G401.6 (cell line): ENCODE measurements at regions not wholly inside any gene's neighbourhood (a gene's known extent, or its start where the extent isn't known, plus 50 kb on each side); places are given as distances from the start of the nearest gene placed in this dataset.

Experiments used
- FAIRE-seq: peaks from 2 replicates; lab custom pipeline; 2012; peaks lifted over from hg19 to GRCh38; lab: Jason Lieb, UNC

DNA sequence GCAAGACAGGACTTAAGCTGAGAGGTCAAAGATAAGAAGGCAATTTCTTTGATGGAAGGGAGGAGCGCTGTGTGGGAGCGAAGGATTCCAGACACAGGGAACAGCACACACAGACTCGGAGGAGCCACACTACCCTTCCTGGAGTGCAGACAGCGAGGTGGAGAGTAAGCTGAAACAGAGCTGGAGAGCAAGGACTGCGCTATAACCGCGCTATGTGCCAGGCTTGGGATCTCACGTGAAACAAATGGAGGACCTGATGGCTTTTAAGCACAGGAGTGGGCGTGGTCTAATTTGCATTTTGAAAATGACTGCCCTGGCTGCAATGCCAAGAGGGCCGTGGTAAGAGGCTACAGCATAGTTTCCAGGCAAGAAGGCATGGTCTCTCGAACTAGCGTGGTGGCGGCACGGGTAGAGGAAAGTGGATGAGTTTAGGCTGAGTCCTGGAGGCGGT lies 113.9 kb upstream of the SORBS2 start:
- no peak for FAIRE-seq

DNA sequence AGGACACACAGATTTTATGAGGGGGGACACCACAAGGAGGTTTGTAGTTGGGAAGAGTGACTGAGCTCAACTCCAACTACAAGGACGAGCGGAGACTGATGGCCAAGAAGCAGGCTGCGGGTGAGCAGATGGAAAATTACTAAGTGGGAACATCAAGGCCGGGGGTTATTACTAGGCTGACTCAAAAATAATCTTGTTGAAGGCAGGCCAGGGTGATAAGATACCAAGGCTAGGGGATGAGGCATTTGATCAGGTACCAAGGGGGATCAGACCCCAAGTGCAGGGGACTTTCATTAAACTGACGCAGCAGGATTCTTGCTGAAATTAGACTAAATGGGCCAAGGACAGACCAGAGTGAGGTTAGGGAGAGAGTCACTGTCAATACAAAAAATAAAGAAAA lies 119.4 kb upstream of the SORBS2 start:
- FAIRE-seq: no peak

DNA sequence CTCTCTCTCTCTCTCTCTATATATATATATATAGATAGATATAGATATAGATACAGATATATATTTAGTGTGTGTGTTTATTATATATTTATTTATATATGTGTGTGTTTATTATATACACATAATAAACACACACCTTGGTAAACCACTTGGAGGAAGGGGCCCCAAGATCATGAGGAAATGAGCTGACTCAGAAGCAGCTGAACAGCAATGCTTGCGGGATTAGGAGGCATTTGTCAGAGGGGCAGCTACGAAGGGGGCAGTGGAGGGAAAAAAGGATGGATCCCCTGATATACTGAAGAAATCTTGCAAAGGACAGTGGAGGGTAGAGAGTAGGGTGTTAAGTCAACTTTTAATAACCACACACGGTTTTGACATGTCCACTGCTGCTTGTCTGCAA lies 120.0 kb upstream of the SORBS2 start:
- no peak for FAIRE-seq

DNA sequence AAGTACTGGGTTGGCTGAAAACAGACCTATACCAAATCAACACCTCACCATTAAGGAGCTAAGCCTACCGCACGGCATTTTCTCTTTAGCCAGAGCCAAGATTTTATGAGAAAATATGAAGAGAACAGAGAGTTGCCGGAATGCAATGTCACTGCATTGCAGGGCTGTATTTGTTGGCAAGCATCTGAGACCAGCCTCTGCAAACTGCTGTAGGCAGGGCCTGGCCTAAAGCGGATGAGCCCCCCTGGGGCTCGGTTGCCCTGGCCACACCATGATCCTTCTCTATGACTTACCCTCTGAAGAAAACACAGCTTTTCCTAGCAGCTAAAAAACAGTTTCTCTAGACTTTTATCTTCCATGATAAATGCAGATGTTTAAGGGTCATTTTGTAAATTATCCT lies 120.5 kb upstream of the SORBS2 start:
- FAIRE-seq: no peak

DNA sequence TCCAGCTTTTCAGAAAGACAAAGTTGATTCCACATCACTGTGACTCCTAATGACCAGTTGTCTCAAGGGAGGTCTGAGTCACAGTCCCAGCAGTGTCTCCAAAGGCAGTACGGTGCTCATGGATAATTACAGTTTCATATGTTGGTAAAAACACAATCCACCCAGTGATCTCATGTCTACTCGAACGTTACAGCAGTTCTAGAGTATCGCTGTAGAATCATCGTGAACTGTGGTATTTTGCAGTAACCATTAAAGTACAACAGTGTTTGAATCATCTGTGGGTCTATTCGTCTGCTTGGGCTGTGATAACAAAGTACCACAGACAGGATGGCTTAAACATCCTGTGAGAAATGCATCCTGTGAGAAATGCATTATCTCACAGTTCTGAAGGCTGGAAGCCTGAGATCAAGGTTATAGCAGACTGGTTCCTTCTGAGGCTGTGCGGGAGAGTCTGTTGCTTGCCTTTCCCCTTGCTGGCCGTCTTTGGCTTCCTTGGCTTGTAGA lies 121.1 kb upstream of the SORBS2 start:
- FAIRE-seq: no peak

DNA sequence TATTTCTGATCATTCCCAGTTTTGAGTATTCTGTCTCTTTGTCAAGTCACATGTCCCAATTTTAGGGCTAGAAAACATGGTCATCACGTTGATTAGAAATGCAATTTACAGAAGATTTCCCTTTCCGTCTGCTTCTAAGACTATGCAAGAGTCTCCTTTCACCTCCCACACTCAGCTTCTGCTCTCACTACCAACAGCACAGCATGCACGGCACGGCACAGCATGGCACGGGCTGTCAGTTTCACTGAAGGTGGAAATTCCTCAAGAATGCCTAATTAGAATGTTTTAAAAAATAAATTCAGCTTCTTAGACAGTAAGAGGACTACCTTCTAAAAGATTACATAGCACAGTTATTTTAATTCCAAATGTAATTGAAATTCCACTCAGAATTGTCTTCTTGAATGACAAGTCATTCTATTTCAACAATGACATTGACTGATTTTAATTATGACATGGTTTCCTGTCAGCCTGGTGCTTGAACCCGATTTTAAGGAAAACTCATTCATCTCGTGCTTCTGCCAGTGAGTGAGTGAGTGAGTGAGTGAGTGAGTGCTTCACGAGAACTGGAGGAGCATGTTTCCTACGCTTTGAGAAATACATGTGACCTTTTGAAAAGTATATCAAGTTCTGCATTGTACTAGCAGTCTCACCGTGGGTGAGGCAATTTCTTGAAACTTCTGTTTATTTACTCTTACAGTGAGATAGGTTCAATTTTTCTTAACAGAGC lies 124.8 kb upstream of the SORBS2 start:
- no peak for FAIRE-seq

DNA sequence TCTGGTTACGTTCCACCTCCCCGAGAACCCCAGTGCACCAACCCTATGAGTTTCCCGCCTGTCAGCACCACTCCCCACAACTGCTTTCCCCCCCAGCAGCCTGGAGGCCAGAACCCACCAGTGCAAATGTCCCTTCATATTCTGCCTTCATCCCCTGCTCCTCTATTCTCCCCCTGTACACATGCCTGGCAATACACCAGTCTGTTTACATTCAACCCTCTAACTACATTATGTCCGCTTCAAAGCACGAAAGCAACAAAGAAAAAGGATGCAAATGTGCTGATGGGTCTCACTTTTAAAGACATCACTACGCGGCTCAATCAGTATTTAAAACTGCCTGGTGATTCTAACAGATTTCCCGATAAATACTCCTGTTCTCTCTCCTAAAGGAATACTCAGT lies 126.7 kb upstream of the SORBS2 start:
- no peak for FAIRE-seq

DNA sequence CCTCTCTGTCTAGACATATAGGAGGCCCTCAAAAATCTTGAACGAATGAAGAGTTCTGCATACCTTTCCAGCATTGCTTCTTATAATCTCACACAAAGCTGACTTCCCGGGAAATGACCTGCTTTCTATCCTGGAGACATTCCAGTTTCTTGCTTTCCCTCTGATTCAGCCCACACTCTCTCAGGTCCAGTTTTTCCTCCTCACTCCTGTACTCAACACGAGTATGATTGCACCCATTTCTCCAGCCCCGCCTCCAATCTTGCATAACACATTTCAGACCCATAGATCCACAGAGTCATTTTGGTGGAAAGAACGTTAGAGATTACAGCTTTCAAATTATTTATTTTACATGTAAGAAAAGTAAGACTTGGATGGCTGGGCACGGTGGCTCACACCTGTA lies 127.5 kb upstream of the TLR3 start:
- no peak for FAIRE-seq

DNA sequence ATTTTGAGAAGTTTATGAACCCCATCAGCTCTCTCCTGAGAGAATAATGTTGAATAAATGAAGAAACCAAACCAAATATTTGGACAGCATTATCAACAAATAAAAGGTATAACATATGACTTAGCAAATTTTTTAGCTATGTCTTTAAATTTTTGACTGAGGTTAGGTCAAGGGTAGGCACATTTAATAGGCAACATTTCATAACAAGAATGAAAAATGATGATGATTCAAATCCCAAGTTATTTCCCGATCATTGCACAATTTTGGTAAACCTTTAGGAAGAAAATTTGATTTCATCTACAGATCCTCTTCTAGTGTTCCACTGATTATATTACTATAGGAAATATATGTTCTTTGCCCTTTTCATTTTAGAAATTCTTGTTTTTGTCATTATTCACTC lies 123.7 kb upstream of the TLR3 start:
- FAIRE-seq: no peak

DNA sequence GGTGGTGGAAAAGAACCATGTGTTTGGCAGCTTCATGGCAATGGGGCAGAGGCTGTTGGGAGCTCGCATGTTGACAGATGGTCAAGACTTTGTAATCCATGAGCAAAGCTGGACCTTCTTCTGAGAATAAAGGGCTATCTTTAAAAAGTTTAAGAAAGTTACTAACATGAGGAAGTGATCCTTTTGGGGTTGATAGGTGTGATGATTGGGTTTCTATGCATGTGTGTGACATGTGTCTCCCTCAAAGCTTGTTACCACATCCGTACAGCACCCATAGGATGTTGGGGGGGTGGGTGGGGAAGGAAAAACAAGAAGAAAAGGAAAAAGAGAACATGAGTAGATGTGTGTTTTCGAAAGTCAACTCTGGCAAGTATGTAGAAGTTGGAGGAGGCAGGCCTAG lies 123.0 kb upstream of the TLR3 start:
- no peak for FAIRE-seq

DNA sequence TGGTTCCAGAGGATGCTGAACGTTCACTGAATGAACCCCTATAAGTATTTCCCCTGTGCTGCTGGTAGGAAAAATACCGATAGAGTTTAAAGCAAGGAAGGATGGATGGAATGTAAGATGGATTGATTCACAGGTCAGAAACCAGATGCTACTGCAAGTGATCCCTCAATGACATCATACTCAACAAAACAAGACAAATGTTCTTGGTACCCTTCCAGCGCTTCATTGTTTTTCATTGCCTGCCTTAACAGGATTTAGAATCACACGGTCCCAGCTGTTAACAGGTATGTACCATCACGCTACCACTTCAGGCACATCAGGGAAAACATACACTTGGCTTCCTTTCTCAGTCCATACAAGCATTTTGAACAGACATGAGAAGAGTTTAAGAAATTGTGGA lies 118.1 kb upstream of the TLR3 start:
- no peak for FAIRE-seq

DNA sequence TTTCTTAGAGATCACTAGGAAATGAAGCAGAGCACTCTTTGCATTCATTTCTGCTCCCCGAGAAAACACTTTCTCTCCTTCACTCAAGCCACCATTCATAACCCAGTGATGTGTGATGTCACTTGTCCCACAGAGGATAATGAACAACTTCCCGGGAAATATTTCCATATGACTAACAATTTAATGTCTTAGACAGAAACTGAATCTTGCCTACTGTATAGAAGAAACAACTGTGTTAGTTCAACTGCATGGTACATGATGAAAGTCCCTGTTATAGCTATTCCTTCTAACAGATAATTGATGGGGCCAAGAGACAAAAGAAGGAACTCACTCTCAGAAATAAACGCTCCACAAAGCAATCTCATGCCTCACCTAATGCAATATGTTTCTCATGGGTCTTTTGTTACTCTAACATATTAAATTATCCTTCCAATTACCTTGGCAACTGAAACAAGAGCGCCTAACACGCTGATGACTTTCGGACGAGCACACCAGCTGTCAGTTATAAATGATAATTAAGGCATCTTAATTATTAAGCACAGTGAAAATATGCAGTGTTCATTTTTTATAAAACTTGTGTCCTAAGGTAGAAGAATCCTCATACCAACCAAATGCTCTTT lies 113.7 kb upstream of the TLR3 start:
- FAIRE-seq: no peak

DNA sequence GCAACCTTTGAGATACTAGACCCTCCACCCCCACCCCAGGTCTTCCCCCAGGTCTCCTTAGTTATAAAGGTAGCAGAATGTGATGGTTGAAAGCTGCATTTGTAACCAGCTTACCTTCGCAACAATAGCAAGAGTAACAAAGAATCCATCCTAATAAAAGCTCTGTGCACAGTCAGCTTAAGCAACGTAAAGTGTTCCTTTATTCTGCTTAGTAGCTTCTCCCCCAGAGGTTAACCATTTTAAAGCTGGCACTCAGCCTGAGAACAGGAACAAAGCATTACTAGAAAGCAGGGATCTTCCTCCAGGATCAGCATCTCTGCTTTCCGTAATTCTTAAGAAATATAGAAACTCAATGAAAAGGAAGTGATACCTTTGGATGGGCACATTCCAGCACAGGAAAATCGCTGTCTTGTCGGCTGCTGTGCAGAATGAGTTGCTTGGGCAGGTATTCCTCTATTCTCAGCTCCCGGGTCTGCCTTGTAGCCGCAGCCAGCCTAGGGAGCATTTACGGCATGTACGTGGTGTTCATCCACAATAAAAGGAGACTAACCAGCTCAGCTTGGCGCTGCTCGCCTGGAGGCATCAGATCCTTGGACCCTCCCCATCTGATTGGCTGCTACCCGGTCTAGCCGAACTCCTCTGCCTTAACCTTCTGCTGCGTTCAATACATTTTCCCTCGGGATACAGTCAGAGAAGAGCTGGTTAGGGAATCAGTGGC lies 113.0 kb upstream of the TLR3 start:
- no peak for FAIRE-seq

DNA sequence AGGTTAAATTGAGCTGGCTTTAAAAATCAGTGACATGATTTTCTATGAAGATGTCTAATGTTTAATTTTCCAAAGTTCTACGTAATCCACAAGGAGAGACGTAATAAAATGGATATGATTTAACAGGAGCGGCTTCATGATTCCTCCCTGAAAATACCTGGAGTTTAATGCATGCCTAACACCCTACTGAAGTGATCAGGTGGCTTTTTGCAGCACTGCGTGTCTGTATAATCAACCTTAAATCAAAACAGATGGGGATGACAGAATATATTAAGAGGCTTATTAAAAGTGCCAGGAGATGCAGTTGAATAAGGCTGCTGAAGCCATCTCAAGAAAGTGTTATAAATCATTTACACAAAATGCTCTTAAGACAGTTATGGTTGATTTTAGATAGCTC lies 112.4 kb upstream of the TLR3 start:
- FAIRE-seq: no peak

DNA sequence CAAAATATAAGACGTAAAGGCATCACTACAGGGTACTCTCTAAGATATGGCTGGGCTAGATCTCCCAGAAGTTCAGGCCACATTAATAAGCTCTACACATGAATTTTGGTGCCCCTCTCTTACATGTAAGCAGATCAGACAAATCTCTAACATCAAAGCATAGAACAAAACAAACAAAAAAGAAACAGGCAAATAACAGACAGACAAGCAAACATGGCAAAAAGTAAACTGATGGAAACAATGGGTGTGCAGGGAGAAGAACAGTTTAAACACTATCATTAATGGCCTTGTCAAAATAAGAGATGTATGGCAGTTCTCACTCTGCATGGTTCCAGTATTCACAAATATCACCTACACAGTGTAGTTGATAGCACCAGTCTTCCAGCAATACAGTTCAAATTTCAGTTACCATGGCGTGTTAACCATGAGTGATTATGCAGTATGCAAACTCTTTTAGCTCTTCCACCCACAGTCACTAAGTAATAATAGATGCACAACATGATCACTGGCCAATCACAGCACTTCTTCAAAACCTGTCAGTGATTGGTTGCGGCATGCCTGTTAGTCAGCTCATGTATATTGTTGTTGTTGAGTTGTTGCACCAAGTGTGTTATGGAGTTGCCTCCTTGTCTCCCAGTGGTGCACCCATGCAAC lies 110.7 kb upstream of the TLR3 start:
- FAIRE-seq: no peak

DNA sequence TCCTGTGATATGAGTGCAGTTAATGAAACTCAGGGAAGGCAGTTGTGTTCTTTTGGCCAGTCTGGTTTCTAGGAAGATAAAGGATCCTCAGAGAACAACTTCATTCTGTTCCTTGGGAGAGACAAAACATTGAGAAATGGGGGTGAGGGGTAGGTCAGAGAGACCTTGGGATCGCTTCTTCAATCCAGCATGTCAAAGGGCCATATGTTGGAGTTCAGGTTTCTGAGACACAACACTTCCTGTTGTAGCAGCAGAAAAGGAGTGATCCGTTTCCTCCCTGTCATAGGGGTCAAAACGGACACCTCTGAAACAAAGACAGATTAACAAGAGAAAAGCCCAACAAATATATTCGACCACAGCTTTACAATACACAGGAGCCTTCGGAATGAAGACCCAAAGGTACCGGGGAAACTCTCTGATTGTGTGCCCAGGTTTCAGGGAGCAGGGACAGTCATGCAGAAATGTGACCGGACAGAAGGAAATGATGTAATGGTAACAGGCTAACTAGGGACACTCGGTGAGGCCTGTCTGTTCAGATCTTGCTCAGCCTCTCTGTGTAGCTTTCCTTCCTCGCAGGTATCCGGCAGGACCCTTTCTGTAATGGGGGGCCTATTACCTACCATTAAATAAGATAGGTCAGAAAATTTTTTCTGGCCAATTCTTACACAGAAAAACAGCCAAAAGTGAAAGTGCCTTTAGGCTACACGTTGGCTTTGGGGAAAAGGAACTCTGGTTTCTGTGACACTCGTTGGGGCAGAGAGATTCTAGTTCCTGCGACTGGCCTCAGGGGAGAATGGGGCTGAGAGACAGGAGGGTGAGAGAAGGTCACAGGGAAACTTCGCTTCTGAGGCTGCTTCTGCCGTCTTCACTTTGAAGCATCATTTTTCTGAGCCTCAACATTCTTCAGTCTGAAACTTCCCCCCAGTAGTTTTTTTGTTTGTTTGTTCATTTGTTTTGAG lies 103.3 kb upstream of the TLR3 start:
- FAIRE-seq: no peak

DNA sequence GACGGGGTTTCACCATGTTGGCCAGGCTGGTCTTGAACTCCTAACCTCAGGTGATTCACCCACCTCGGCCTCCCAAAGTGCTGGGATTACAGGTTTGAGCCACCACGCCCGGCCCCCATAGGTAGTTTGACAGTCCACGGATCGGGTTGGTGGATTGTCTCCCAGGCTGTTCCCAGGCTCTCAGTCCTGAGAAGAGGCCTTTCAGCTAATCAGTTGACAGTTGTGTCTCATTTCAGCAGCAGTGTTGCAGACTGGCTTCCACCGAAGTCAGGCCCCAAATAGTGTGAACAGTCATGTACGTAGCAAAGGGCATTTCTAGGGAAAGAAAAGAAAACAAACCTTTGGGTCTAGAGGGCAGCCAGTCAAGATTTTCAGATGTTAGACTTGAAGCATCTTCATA lies 102.4 kb upstream of the TLR3 start:
- FAIRE-seq: no peak

DNA sequence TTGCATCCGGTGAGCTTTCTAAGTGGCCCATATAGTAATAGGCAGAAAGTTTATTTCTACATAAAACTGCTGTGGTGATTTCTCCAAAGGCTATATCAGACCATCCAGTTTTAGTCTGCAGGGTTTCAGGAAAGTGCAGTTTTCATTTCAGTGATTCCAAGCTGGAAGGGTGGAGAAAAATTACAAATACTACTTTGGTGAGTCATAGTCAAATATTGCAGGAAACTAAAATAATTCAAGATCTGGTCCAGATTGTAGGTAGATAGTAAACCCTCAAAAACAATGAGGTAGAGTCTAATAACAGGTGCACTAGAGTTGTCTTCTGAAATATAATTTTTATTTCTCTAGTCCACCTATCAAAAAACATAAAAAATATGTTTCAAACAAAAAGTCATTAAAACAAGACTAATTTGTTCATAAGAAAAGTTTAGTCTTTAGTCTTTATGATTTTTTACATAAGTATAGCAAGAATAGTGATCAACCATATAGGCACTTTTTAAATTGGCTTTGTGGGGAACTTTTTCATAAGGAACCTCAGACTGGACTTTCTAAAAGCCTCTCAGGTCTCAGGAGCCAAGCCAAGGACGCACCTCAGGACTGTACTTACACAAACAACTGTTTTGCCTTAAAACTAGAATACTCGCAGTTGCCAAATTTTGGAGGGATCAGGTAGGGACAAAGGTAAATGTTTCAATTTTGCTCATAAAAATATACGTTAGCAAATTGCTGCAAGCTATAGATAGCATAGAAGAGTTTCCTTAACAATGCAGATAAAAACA lies 101.8 kb upstream of the TLR3 start:
- no peak for FAIRE-seq

DNA sequence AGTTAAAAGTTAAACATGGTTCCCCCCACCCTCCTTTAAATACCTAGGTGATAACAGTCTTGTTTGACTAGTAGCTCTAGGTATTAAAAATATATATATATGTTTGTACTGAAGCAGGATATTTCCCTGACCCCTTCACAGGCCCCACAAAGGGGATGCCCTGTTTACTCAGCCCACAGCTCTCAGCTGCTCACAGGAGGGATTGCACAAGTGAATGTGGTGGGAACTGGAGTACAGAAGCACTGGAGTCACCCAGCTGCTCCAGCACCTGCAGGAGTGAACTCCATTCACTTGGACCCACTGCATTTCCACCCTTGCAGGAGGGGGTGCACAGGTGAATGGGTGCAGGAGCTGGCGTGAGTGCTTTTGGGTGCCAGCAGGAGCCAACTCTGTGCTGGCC lies 99.3 kb upstream of the TLR3 start:
- FAIRE-seq: no peak

DNA sequence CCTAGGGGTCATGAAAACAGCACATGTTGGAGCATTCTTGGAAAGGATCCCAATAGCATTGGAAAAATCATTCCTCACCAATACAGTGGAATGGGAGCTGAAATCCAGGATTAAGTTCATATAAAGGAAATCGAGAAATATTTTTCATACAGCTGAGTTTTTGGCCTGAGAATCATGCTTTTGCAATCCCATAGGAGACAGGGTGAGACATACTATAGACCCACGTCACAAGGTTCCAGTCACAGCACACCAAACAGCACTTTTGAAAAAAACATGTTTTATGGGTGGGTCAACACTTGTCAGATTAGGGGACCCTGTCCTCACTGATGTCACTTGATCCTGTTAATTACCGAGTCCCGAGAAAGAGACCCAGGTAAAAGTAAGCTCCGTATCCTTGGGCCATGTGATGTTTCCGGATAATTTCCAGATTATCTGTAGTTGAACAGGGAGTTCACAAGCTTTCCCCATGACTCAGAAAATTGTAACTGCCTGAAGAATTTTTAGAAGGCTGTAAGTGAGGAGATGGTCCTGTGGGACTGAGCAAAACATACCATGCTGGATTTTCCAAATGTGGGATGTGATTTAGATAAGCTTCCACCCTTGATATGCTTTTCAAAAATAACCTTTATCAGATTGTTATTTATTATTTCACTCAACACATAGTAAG lies 80.9 kb upstream of the TLR3 start:
- FAIRE-seq: no peak
